GM13976 (cell line): ENCODE measurements at regions not wholly inside any gene's neighbourhood (a gene's known extent, or its start where the extent isn't known, plus 50 kb on each side); places are given as distances from the start of the nearest gene placed in this dataset.
"Not testable (repeated sequence)": the region's sequence is repeated elsewhere in the genome, so short reads cannot be mapped to it uniquely, and the experiment has no call there.

Experiments used
- DNase-seq: peaks from one replicate; pipeline ENCODE4 v3.0.0; 2012; ENCODE audit warnings: low spot score
- in situ Hi-C: fragments of 300-500 bp; cut with MboI; formaldehyde crosslinking; loops from one replicate; pipeline ENCODE4 v1.12.0; 2022; ENCODE audit warnings: low sequenced_read_pairs, mixed read lengths, inconsistent platforms; ENCODE audit not compliant: unreplicated experiment
- TF ChIP-seq, protein P1 (sequence below): IDR thresholded peaks from 2 replicates; pipeline ENCODE4 v1.5.1; 2012; ENCODE audit warnings: borderline replicate concordance, mild to moderate bottlenecking; ENCODE audit not compliant: insufficient read depth; ENCODE audit errors: extremely low read depth, missing control alignments, control extremely low read depth

GRCh38 chr13:65500481-65500880 is 1729.7 kb downstream of the PCDH9 start:
- DNase-seq: no peak
- in situ Hi-C loops: no loop called here

GRCh38 chr13:65499256-65499655 is 1730.9 kb downstream of the PCDH9 start:
- in situ Hi-C loops: no loop called here
- TF ChIP-seq, protein P1, sequence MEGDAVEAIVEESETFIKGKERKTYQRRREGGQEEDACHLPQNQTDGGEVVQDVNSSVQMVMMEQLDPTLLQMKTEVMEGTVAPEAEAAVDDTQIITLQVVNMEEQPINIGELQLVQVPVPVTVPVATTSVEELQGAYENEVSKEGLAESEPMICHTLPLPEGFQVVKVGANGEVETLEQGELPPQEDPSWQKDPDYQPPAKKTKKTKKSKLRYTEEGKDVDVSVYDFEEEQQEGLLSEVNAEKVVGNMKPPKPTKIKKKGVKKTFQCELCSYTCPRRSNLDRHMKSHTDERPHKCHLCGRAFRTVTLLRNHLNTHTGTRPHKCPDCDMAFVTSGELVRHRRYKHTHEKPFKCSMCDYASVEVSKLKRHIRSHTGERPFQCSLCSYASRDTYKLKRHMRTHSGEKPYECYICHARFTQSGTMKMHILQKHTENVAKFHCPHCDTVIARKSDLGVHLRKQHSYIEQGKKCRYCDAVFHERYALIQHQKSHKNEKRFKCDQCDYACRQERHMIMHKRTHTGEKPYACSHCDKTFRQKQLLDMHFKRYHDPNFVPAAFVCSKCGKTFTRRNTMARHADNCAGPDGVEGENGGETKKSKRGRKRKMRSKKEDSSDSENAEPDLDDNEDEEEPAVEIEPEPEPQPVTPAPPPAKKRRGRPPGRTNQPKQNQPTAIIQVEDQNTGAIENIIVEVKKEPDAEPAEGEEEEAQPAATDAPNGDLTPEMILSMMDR: no peak
- DNase-seq: no peak

More at GRCh38 chr13:65500481-65500880, 1729.7 kb downstream of the PCDH9 start:
- TF ChIP-seq, protein P1: no peak

GRCh38 chr13:65497265-65497664 is 1732.9 kb downstream of the PCDH9 start:
- no peak for DNase-seq
- in situ Hi-C loops: no loop called here
- TF ChIP-seq, protein P1: no peak

- in situ Hi-C loops, DNase-seq: not testable (repeated sequence)
Observed at GRCh38 chr13:65490725-65491124, 1739.4 kb downstream of the PCDH9 start.

DNA sequence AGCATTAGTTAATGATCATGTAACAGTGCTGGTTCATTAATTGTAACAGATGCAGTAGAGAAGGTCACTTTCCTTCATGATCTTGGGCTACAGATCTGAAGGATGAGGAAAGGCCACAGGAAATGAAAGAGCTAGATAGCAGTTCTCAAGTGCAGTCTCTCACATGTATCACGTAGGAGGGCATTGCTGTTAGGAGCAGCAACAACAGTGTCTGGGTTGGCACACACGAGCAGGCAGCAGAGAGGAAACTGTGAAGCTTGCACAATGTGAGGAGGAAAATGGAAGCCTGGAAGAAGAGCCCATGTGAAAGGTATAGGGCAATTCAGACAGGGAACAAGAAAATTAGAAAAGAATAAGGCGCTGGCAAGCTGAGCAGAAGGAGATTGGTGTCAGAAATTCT is 1741.5 kb downstream of the PCDH9 start:
- DNase-seq: no peak
- TF ChIP-seq, protein P1: no peak
- in situ Hi-C loops: no loop called here

GRCh38 chr13:65479692-65480091 is 1750.4 kb downstream of the PCDH9 start:
- in situ Hi-C loops: no loop called here
- no peak for DNase-seq
- TF ChIP-seq, protein P1: no peak

DNA sequence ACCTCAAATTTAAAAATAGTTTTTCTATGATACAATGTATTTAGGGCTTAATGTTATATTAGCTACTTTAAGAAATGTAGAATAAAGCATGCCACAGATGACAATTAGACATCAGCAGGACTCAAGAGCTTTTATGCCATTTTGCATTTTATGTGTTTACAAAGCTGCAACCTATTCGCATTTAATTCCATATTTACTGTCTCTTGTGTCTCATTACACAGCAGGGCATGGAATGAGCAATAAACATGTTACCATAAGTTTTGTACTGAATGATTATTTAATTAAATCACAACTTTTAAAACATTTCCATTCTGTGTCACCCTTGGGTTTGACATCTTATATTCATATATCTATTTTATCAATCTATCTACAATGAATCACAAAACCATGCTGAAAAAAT is 1756.9 kb downstream of the PCDH9 start:
- in situ Hi-C loops: no loop called here
- TF ChIP-seq, protein P1: no peak

More for the DNA sequence above, 1756.9 kb downstream of the PCDH9 start:
- no peak for DNase-seq
